SHP77 treated with DMSO at 0.1 percent for 48 hours (cell line): ENCODE measurements at regions not wholly inside any gene's neighbourhood (a gene's known extent, or its start where the extent isn't known, plus 50 kb on each side); places are given as distances from the start of the nearest gene placed in this dataset.
"Not testable (repeated sequence)": the region's sequence is repeated elsewhere in the genome, so short reads cannot be mapped to it uniquely, and the experiment has no call there.

Experiments
- DNase-seq: peaks from one replicate; lab custom pipeline; 2025; lab: John Stamatoyannopoulos, UW

DNA sequence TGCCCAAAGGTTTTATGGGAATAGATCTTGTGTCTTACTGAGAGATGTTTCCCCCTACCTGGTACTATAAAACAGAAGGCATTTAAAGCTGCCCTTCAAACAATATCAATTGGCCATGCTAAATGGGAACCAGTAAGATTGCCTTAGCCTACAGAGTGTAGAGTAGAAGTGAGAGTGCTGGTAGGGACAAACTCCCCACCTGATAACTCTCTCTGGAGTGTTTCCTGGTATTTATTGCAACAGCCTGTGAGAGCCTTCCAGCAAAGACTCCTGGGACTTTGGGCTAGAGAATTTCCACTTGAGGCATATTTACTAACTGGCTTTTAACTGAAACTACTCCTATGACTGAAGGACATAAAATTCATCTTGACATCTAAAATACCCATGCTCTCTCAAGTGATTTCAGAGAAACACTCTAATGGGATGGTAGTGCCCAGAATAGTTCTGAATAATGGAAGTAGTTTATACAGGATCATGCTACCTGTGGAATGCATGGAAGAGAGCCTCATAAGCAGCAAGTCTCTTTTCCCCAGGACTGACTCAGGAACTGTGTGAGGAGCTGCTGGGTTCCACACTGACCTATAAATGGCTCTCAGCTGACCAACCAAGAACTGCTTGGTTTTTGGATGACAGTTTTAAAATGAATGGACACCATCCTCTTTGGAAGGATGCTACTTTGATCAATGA is 132.7 kb upstream of the SLITRK5 start:
- DNase-seq, result no peak

DNA sequence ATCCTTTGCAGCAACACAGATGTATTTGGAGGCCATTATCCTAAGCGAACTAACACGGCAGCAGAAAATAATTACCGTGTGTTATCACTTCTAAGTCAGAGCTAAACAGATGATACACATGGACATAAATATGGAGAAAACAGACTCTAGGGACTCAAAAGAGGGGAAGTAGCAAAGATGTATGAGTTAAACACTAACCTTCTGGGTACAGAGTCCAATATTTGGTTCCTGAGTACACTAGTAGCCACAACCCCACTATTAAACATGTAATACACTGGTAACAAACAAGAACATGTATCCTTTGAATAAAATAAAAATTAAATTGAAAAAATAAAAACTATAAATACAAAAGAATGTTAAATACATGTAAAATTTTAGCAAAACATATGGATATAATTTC is 118.0 kb upstream of the SLITRK5 start:
- no peak for DNase-seq

DNA sequence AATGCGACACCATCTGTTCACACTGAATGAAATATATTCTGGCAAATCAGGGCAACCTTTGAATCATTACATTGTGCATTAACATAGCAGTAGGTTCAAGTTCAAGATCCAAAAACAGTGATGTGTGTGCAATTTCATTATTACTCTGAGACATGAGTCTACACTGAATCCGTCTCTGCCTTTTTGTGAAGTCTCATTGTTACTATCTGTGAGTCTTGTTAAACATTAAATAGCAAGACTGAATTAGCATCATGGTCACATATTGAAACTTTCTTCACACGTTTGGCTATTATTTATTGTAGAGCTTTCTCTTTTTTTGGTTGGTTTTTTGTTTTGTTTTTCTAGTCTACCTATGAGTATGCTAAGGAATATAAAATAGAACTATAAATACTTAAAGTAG is 117.1 kb upstream of the SLITRK5 start:
- DNase-seq, result no peak

DNA sequence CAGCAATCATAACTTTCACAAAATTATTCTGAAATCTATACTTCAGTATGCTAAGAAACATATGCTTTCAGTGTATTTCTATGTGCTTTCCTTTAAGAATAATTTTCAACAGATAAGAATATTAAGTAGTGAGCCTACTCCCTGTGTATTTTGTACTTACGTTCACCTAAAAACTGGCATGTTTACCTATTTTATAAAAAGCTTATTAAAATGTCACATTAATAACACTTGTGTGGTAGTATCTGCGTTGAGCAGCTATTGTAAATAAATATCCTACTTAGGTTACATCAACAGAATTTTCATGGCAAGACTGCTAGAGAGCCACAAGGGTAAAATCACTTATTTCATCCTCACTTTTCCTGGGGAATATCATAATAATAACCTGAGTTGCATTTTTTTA is 113.4 kb upstream of the SLITRK5 start:
- no peak for DNase-seq

DNA sequence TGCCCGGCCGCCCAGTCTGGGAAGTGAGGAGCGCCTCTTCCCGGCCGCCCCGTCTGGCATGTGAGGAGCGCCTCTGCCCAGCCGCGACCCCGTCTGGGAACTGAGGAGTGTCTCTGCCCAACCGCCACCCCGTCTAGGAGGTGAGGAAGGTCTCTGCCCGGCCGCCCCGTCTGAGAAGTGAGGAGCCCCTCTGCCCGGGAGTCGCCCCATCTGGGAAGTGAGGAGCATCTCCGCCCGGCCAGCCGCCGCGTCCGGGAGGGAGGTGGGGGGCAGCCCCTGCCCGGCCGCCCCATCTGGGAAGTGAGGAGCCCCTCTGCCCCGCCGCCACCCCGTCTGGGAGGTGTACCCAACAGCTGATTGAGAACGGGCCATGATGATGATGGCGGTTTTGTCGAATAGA is 109.6 kb upstream of the SLITRK5 start:
- not testable (repeated sequence) for DNase-seq

DNA sequence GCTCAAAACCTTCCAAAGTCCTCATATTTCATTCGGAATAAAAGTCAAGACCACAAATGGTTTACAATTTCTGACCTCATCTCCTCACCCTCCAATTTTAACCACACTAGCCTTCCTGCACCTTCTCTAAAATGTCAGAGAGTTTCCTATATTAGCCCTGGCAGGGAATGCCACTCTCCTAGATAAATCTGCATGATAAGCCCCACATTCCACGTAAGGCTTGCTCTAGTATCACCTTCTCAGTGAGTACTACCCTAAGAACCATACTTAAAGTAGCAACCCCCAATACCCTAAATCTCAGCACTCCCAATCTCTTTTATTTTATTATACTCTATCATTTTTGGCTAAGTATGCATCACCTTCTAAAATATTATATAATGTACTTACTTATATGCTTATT is 100.5 kb upstream of the SLITRK5 start:
- DNase-seq, result no peak

DNA sequence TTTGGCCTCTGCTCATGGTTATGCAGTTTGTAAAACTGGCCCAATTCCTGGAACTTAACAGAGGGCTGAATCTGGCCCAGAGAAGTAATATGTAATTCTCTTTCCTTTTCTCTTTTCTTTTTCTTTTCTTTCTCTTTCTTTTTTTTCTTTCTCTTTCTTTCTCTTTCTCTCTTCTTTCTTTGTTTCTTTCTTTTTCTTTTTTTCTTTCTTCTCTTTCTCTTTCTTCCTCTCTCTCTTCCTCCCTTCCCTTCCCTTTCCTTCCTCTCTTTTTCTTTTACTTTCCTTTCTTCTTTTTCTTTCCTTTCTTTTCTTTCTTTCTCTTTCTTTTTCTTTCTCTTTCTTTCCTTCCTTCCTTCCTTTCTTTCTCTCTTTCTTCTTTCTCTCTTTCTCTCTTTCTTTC is 88.8 kb upstream of the SLITRK5 start:
- no peak for DNase-seq

DNA sequence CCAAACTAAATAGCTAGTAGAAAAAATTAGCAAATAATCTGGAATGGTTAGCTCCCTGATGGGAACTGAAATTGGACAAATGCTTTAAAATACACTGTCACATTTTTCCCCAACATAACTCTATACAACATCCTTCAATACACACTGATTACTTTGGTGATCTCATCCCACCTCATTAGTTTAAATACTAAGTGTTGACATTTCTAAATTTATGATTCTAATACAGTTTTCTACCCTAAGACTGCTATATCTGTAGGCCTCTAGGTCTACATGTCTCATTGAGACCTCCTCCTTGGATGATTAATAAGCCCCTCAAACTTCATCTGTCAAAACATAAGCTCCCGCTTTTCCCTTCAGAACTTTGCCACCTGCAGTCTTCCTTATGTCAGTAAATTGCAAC is 80.7 kb upstream of the SLITRK5 start:
- DNase-seq, result no peak

DNA sequence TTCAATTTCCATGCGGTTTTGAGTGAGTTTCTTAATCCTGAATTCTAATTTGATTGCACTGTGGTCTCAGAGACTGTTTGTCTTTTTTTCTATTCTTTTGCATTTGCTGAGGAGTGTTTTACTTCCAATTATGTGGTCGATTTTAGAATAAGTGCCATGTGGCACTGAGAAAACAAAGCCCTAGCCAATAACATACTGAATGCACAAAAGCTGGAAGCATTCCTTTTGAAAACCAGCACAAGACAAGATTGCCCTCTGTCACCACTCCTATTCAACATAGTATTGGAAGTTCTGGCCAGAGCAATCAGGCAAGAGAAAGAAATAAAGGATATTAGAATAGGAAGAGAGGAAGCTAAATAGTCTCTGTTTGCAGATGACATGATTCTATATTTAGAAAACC is 66.7 kb upstream of the SLITRK5 start:
- DNase-seq, result not testable (repeated sequence)

DNA sequence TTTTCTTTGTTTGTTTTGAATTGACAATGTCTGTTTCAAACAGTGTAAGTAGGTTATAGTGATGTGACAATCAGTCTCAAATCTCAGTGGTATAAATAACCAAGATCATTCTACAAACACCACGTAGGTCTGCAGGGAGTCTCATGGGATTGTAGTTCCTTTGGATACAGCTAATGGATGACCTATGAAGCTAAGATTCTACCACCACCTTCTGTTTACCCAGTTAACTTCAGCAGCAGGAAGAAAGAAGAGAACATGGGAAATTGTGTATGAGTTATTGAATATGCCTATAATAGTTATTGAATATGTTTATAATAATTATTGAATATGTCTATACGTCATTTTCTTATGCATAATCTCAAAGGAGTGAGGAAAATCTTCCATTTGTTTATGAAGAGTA is 63.9 kb upstream of the SLITRK5 start:
- DNase-seq, result no peak

DNA sequence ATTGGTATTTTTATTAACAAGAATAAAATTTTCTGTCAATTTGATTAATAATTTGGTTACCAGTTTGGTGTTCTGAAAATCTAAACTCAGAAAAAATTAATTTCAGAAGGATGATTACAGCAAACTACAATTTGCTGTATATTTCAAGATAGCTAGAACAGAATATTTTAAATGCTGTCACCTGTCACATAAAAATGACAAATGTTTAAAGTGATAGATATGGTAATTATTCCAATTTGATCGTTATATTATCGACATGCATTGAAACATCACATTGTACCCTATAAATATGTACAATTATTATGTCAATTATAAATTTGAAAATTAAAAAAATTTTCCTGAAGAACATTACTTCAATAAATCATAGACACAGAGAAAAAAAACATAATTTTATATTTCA is 56.9 kb upstream of the SLITRK5 start:
- no peak for DNase-seq
